ENCODE measurements at regions not wholly inside any gene's neighbourhood (a gene's known extent, or its start where the extent isn't known, plus 50 kb on each side); places are given as distances from the start of the nearest gene placed in this dataset.

DNA sequence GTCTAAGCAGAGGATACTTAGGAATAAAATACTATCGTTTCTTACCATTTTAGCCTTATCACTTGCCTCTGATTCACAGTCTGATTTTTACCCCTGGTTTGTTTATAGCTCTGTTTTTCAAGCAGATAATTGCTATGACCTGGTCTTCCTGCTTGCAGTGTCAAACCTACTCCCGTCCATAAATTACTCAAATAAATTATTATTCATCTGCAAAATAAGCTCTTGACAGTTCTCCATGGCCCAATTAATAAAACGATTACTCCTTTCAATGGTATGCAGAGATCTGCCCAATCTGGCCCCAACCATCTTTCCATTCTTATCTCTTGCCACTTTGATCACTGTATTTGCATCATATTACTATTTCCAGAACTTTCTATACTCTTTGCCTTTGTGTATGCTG, 354.0 kb downstream of the CCDC85A start:
- peaks cover 5% of the 10 kb centered on the region for H3K9me3 Mint-ChIP-seq (ENCODE audit: low read depth)
- TF ChIP-seq, protein P1, sequence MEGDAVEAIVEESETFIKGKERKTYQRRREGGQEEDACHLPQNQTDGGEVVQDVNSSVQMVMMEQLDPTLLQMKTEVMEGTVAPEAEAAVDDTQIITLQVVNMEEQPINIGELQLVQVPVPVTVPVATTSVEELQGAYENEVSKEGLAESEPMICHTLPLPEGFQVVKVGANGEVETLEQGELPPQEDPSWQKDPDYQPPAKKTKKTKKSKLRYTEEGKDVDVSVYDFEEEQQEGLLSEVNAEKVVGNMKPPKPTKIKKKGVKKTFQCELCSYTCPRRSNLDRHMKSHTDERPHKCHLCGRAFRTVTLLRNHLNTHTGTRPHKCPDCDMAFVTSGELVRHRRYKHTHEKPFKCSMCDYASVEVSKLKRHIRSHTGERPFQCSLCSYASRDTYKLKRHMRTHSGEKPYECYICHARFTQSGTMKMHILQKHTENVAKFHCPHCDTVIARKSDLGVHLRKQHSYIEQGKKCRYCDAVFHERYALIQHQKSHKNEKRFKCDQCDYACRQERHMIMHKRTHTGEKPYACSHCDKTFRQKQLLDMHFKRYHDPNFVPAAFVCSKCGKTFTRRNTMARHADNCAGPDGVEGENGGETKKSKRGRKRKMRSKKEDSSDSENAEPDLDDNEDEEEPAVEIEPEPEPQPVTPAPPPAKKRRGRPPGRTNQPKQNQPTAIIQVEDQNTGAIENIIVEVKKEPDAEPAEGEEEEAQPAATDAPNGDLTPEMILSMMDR (IDR thresholded peaks at IDR 0.05), result no peak
- peaks cover 26% of the 10 kb centered on the region for H3K4me1 Mint-ChIP-seq (ENCODE audit: low read depth)
- no peak overlapping the region for H3K4me3 Mint-ChIP-seq (ENCODE audit: unreplicated experiment)
- H3K27me3 Mint-ChIP-seq (ENCODE audit: low read depth), result no peaks in the 10 kb centered on the region
- no peak for DNase-seq (ENCODE audit: low spot score)
- no peak overlapping the region for H3K27ac Mint-ChIP-seq (ENCODE audit: unreplicated experiment)
- no peaks in the 10 kb centered on the region for H3K36me3 Mint-ChIP-seq (ENCODE audit: low read depth)

DNA sequence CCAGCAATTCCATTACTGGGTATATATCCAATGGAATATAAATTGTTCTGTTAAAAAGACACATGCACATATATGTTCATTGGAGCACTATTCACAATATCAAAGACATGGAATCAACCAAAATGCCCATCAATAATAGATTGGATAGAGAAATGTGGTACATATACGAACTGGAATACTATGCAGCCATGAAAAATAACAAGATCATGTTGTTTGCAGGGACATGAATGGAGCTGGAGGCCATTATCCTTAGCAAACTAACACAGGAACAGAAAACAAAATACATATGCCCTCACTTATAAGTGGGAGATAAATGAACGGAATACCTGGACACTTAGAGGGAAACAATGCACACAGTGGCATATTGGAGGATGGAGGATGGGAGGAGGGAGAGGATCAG, 355.8 kb downstream of the CCDC85A start:
- no peaks in the 10 kb centered on the region for H3K27me3 Mint-ChIP-seq (ENCODE audit: low read depth)
- peaks cover 16% of the 10 kb centered on the region for H3K4me1 Mint-ChIP-seq (ENCODE audit: low read depth)
- peaks cover 5% of the 10 kb centered on the region for H3K9me3 Mint-ChIP-seq (ENCODE audit: low read depth)
- H3K4me3 Mint-ChIP-seq (ENCODE audit: unreplicated experiment), result no peak overlapping the region
- TF ChIP-seq, protein P1 (IDR thresholded peaks at IDR 0.05), result no peak
- no peak for DNase-seq (ENCODE audit: low spot score)
- no peak overlapping the region for H3K27ac Mint-ChIP-seq (ENCODE audit: unreplicated experiment)
- H3K36me3 Mint-ChIP-seq (ENCODE audit: low read depth), result no peaks in the 10 kb centered on the region

DNA sequence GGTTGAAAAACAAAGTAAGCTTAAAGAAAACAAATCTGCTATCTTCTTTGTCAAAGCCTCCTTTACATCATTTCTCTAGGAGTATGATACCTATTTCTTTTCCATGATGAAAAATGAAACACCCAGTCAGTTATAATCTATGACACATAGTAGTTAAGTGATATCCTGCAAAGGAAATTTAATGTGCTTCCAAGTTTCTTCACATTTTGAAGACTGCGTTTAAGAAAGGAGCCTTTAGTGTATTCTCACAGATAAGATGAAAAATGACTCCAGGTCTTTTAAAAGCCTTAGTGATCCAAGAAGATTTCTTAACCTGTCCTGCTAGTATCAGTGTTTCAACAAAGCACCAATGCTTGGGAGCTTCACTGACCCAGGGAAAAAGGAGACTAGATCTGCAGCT, 356.7 kb downstream of the CCDC85A start:
- no peaks in the 10 kb centered on the region for H3K36me3 Mint-ChIP-seq (ENCODE audit: low read depth)

DNA sequence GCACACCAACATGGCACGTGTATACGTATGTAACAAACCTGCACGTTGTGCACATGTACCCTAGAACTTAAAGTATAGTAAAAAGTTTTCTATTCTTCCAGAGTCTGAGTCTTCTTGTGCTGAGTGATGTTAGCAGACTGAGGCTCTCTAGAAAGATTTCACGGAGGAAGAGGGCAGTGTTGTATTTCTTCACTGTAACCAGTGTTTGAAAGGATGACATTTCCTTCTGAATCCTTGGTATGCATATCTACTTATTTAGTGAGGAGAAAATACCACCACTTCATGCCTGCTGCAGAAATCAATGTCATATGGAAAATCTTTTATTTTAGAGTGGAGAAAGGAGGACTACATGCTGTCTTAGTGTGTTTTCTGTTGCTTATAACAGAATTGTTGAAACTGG, 357.1 kb downstream of the CCDC85A start:
- Mint-ChIP-seq H3K4me1 (ENCODE audit: low read depth) (peaks cover 13% of the 10 kb centered on the region), H3K27me3 (ENCODE audit: low read depth) (no peaks in the 10 kb centered on the region), H3K4me3 (ENCODE audit: unreplicated experiment) (no peak overlapping the region), H3K36me3 (ENCODE audit: low read depth) (no peaks in the 10 kb centered on the region), H3K9me3 (ENCODE audit: low read depth) (peaks cover 5% of the 10 kb centered on the region), H3K27ac (ENCODE audit: unreplicated experiment) (no peak overlapping the region)
- TF ChIP-seq, protein P1 (IDR thresholded peaks at IDR 0.05), result peak; percentile 44
- DNase-seq (ENCODE audit: low spot score), result no peak

More for the DNA sequence above, 356.7 kb downstream of the CCDC85A start:
- Mint-ChIP-seq H3K27me3 (ENCODE audit: low read depth) (no peaks in the 10 kb centered on the region), H3K27ac (ENCODE audit: unreplicated experiment) (no peak overlapping the region), H3K4me1 (ENCODE audit: low read depth) (peaks cover 13% of the 10 kb centered on the region), H3K9me3 (ENCODE audit: low read depth) (peaks cover 5% of the 10 kb centered on the region), H3K4me3 (ENCODE audit: unreplicated experiment) (no peak overlapping the region)
- TF ChIP-seq, protein P1 (IDR thresholded peaks at IDR 0.05), result no peak
- DNase-seq (ENCODE audit: low spot score), result no peak

DNA sequence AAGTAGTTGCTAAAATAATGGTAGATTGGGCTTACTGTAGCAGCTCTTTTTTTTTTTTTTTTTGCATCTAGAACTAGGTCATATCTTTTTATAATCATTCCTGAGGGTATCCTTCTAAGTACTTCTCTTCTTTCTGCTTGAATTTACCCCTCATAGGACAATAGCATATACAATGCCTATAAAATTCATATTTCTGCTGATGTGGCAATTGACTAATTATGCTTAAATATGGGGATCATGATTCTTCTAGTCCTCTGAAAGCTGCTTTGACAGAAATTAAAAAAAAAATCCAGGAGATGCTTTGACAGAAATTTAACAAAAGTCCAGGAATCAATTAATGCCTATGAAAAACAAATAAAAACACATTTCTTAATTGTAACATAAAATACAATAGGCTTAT, 358.4 kb downstream of the CCDC85A start:
- TF ChIP-seq, protein P1 (IDR thresholded peaks at IDR 0.05), result no peak
- Mint-ChIP-seq H3K36me3 (ENCODE audit: low read depth) (no peaks in the 10 kb centered on the region), H3K9me3 (ENCODE audit: low read depth) (peaks cover 5% of the 10 kb centered on the region), H3K4me1 (ENCODE audit: low read depth) (peaks cover 13% of the 10 kb centered on the region), H3K27me3 (ENCODE audit: low read depth) (peaks cover under 1% of the 10 kb centered on the region), H3K4me3 (ENCODE audit: unreplicated experiment) (no peak overlapping the region), H3K27ac (ENCODE audit: unreplicated experiment) (no peak overlapping the region)
- DNase-seq (ENCODE audit: low spot score), result no peak
